ENCODE measurements at regions not wholly inside any gene's neighbourhood (a gene's known extent, or its start where the extent isn't known, plus 50 kb on each side); places are given as distances from the start of the nearest gene placed in this dataset.

GRCh38 chr12:76622351-76622750 lies 62.8 kb upstream of the OSBPL8 start:
- TF ChIP-seq CTCF (IDR thresholded peaks at IDR 0.05; ENCODE audit: poor library complexity) (no peak), EZH2 (IDR thresholded peaks at IDR 0.05; ENCODE audit: borderline replicate concordance) (no peak)
